22Rv1 (cell line): ENCODE measurements at regions not wholly inside any gene's neighbourhood (a gene's known extent, or its start where the extent isn't known, plus 50 kb on each side); places are given as distances from the start of the nearest gene placed in this dataset.
"Not testable (repeated sequence)": the region's sequence is repeated elsewhere in the genome, so short reads cannot be mapped to it uniquely, and the experiment has no call there.

Experiments used
- H3K27ac ChIP-seq: fragments of 450-650 bp; 2 replicates; pipeline ENCODE4 v1.5.1; 2017
- CTCF ChIP-seq: fragments of 450-650 bp; IDR thresholded peaks from 2 replicates; pipeline ENCODE4 v1.5.1; 2017; ENCODE audit warnings: mild to moderate bottlenecking
- ZFX ChIP-seq: fragments of 450-650 bp; IDR thresholded peaks from 2 replicates; pipeline ENCODE4 v1.6.1; 2017; ENCODE audit warnings: antibody characterized with exemption, borderline replicate concordance

GRCh38 chr14:29007990-29008389 is 241.4 kb downstream of the FOXG1 start:
- no peak for TF ChIP-seq ZFX

GRCh38 chr14:29016050-29016900 is 249.7 kb downstream of the FOXG1 start:
- TF ChIP-seq CTCF (peak; percentile 90), ZFX (no peak)
- no peak overlapping the region for H3K27ac ChIP-seq

More at GRCh38 chr14:29007990-29008389, 241.4 kb downstream of the FOXG1 start:
- no peak overlapping the region for H3K27ac ChIP-seq

- not testable (repeated sequence) for H3K27ac ChIP-seq
Observed at GRCh38 chr14:29023505-29023904, 256.9 kb downstream of the FOXG1 start.

GRCh38 chr14:29027441-29027840 is 260.9 kb downstream of the FOXG1 start:
- not testable (repeated sequence) for H3K27ac ChIP-seq

- not testable (repeated sequence) for H3K27ac ChIP-seq
Observed at GRCh38 chr14:29027941-29028705, 261.5 kb downstream of the FOXG1 start.

GRCh38 chr14:29028973-29029582 is 262.5 kb downstream of the FOXG1 start:
- TF ChIP-seq CTCF (no peak), ZFX (no peak)

GRCh38 chr14:29030121-29030520 is 263.5 kb downstream of the FOXG1 start:
- no peak overlapping the region for H3K27ac ChIP-seq
- TF ChIP-seq CTCF (no peak), ZFX (no peak)

More at GRCh38 chr14:29028973-29029582, 262.5 kb downstream of the FOXG1 start:
- H3K27ac ChIP-seq = no peak overlapping the region

GRCh38 chr14:29030970-29031369 is 264.4 kb downstream of the FOXG1 start:
- H3K27ac ChIP-seq = no peak overlapping the region
- TF ChIP-seq CTCF = no peak
- TF ChIP-seq ZFX = no peak

- H3K27ac ChIP-seq = no peak overlapping the region
- TF ChIP-seq ZFX (no peak), CTCF (no peak)
Observed at GRCh38 chr14:29035134-29035533, 268.5 kb downstream of the FOXG1 start.
